CD14-positive monocyte (primary cell): ENCODE measurements at regions not wholly inside any gene's neighbourhood (a gene's known extent, or its start where the extent isn't known, plus 50 kb on each side); places are given as distances from the start of the nearest gene placed in this dataset.

Source experiments
- DNase-seq, 3 donors: peaks; one replicate each; pipeline ENCODE4 v3.0.0-alpha.2; 2011 to 2022
- H2AFZ ChIP-seq: 2 replicates; pipeline ENCODE4 v1.6.0; 2012; ENCODE audit warnings: mild to moderate bottlenecking, low read depth, low read length, inconsistent platforms; ENCODE audit not compliant: insufficient read depth, poor library complexity, severe bottlenecking
- H3K27ac ChIP-seq, 2 donors: 1 replicate in 1 of 2; 2 replicates in 1 of 2; pipeline ENCODE4 v1.5.1; 2012 to 2013; ENCODE audit warnings: low read length in 2 of 2, control low read depth in 1 of 2, inconsistent platforms in 1 of 2, low read depth in 1 of 2, mild to moderate bottlenecking in 1 of 2
- H3K27me3 ChIP-seq, 2 donors: one replicate each; pipeline versions ENCODE4 v1.6.0 to v1.6.1; 2011 to 2013; ENCODE audit warnings: low read length in 2 of 2; ENCODE audit not compliant: control insufficient read depth in 2 of 2, insufficient read depth in 2 of 2
- H3K36me3 ChIP-seq, 2 donors: replicated peaks in 1 of 2; 1 replicate in 1 of 2; 2 replicates in 1 of 2; pipeline versions ENCODE4 v1.5.1 to v1.6.1; 2012 to 2013; ENCODE audit warnings: low read length in 2 of 2, control low read depth in 1 of 2, inconsistent platforms in 1 of 2, mild to moderate bottlenecking in 1 of 2; ENCODE audit not compliant: insufficient read depth in 2 of 2, control insufficient read depth in 1 of 2
- H3K4me1 ChIP-seq, 2 donors: 1 replicate in 1 of 2; 2 replicates in 1 of 2; pipeline versions ENCODE4 v1.5.1 to v1.6.1; 2012 to 2013; ENCODE audit warnings: low read length in 2 of 2, control low read depth in 1 of 2, inconsistent platforms in 1 of 2, mild to moderate bottlenecking in 1 of 2, moderate library complexity in 1 of 2; ENCODE audit not compliant: insufficient read depth in 2 of 2, control insufficient read depth in 1 of 2
- H3K4me2 ChIP-seq: replicated peaks from 2 replicates; pipeline ENCODE3; 2012; ENCODE audit warnings: low read length, moderate library complexity, mild to moderate bottlenecking; ENCODE audit not compliant: poor library complexity, severe bottlenecking; ENCODE audit errors: extremely low read depth
- H3K4me3 ChIP-seq, 3 experiments: fragments of 200-600 bp in 1 of 3; sonication (generic) in 1 of 3; replicated peaks in 1 of 3; 1 replicate in 2 of 3; 2 replicates in 1 of 3; pipeline ENCODE4 v1.5.1; 2011 to 2013; ENCODE audit warnings: low read length in 3 of 3, mild to moderate bottlenecking in 3 of 3, control low read depth in 2 of 3, low read depth in 2 of 3, inconsistent platforms in 1 of 3, moderate library complexity in 1 of 3
- H3K79me2 ChIP-seq: 2 replicates; pipeline ENCODE4 v1.6.0; 2012; ENCODE audit warnings: mild to moderate bottlenecking, control low read depth, inconsistent platforms, low read length, moderate library complexity; ENCODE audit not compliant: insufficient read depth
- H3K9ac ChIP-seq: 2 replicates; pipeline ENCODE4 v1.6.0; 2017; ENCODE audit warnings: low read length, mild to moderate bottlenecking; ENCODE audit not compliant: insufficient read depth, poor library complexity, severe bottlenecking
- H3K9me3 ChIP-seq, 2 donors: replicated peaks in 1 of 2; 1 replicate in 1 of 2; 2 replicates in 1 of 2; pipeline versions ENCODE4 v1.5.1 to v1.6.1; 2012 to 2013; ENCODE audit warnings: low read length in 2 of 2, control low read depth in 1 of 2; ENCODE audit not compliant: control insufficient read depth in 1 of 2, insufficient read depth in 1 of 2
- H4K20me1 ChIP-seq: 2 replicates; pipeline ENCODE4 v1.6.0; 2012; ENCODE audit warnings: mild to moderate bottlenecking, low read length, control low read depth, moderate library complexity; ENCODE audit not compliant: insufficient read depth
- H3K27ac Mint-ChIP-seq, 7 donors: one replicate each; pipeline ENCODE4 v1.8.0; 2020; ENCODE audit warnings: mild to moderate bottlenecking in 7 of 7, mixed read lengths in 7 of 7, moderate library complexity in 6 of 7, inconsistent platforms in 2 of 7
- H3K27me3 Mint-ChIP-seq, 3 donors: one replicate each; pipeline ENCODE4 v1.8.0; 2021 to 2022; ENCODE audit warnings: low read depth in 3 of 3, mild to moderate bottlenecking in 3 of 3, mixed read lengths in 3 of 3, moderate library complexity in 3 of 3, inconsistent platforms in 1 of 3
- H3K36me3 Mint-ChIP-seq, 2 donors: one replicate each; pipeline ENCODE4 v1.8.0; 2020; ENCODE audit warnings: mixed read lengths in 2 of 2, inconsistent platforms in 1 of 2, mild to moderate bottlenecking in 1 of 2
- H3K4me1 Mint-ChIP-seq: one replicate; pipeline ENCODE4 v1.8.0; 2020; ENCODE audit warnings: mild to moderate bottlenecking, mixed read lengths
- H3K4me3 Mint-ChIP-seq, 2 donors: one replicate each; pipeline ENCODE4 v1.8.0; 2020; ENCODE audit warnings: mild to moderate bottlenecking in 2 of 2, mixed read lengths in 2 of 2, moderate library complexity in 1 of 2
- H3K9me3 Mint-ChIP-seq, 7 donors: one replicate each; pipeline ENCODE4 v1.8.0; 2020 to 2022; ENCODE audit warnings: mixed read lengths in 7 of 7, mild to moderate bottlenecking in 6 of 7, moderate library complexity in 6 of 7, inconsistent platforms in 2 of 7
- WGBS: methylation state at CpG from one replicate; pipeline ENCODE4 v1.1.5; 2013; ENCODE audit warnings: missing lambda C conversion rate; ENCODE audit not compliant: insufficient coverage; 5-methylcytosine and 5-hydroxymethylcytosine counted together
- intact Hi-C, 2 donors: fragments of 100-400 bp; cut with micrococcal nuclease; formaldehyde crosslinking; loops; one replicate each; pipeline versions ENCODE4 v1.15.0 to v1.15.1; 2023
- TF ChIP-seq, protein P1 (sequence below): fragments of 200-600 bp; IDR thresholded peaks from one replicate; pipeline ENCODE4 v1.8.0; 2022; ENCODE audit warnings: antibody characterized with exemption, mild to moderate bottlenecking

DNA sequence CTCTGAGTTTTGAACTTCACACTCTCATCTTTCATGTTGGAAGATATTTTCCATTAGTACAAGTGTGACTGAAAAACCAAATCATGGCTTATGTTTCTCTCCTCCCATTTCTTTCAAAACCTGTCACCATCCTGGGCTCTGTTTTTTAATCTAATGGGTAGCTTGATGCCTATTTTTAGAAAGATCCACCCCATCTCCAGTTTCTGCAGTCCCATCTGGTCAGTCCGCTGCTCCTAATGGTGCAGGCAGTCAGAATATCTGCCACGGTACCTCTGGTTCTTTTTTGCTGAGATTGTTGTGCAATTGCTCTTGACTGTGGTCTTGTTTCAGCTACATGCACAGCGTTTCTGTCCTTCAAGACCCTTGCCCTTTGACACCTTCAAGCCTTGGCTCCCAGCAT is 240.9 kb upstream of the CADM2 start:
- no peak overlapping the region for H3K27ac ChIP-seq
- H3K9me3 ChIP-seq, result peaks cover 0 to 3% of the 10 kb centered on the region in 2 donors
- no peak overlapping the region for H3K4me3 ChIP-seq
- no peaks in the 10 kb centered on the region for H3K27me3 ChIP-seq
- peaks cover 0 to 2% (median 0%) of the 10 kb centered on the region in 3 donors for H3K27me3 Mint-ChIP-seq
- peaks cover 5 to 10% (median 8%) of the 10 kb centered on the region in 7 donors for H3K9me3 Mint-ChIP-seq
- intact Hi-C loops, result no loop called here
- no peaks in the 10 kb centered on the region for H3K36me3 Mint-ChIP-seq
- TF ChIP-seq, protein P1, sequence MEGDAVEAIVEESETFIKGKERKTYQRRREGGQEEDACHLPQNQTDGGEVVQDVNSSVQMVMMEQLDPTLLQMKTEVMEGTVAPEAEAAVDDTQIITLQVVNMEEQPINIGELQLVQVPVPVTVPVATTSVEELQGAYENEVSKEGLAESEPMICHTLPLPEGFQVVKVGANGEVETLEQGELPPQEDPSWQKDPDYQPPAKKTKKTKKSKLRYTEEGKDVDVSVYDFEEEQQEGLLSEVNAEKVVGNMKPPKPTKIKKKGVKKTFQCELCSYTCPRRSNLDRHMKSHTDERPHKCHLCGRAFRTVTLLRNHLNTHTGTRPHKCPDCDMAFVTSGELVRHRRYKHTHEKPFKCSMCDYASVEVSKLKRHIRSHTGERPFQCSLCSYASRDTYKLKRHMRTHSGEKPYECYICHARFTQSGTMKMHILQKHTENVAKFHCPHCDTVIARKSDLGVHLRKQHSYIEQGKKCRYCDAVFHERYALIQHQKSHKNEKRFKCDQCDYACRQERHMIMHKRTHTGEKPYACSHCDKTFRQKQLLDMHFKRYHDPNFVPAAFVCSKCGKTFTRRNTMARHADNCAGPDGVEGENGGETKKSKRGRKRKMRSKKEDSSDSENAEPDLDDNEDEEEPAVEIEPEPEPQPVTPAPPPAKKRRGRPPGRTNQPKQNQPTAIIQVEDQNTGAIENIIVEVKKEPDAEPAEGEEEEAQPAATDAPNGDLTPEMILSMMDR, result no peak
- H3K9ac ChIP-seq, result no peak overlapping the region
- DNase-seq, result no peak
- no peak overlapping the region for H3K4me3 Mint-ChIP-seq
- no peaks in the 10 kb centered on the region for H3K79me2 ChIP-seq
- no peaks in the 10 kb centered on the region for H3K36me3 ChIP-seq
- no peak overlapping the region for H3K4me2 ChIP-seq
- H3K4me1 ChIP-seq, result no peaks in the 10 kb centered on the region
- H3K27ac Mint-ChIP-seq, result no peak overlapping the region
- H4K20me1 ChIP-seq, result no peaks in the 10 kb centered on the region
- peaks cover 10% of the 10 kb centered on the region for H3K4me1 Mint-ChIP-seq
- WGBS, result 50% methylated on average over 2 of the region's 3 CpGs
- H2AFZ ChIP-seq, result no peak overlapping the region

DNA sequence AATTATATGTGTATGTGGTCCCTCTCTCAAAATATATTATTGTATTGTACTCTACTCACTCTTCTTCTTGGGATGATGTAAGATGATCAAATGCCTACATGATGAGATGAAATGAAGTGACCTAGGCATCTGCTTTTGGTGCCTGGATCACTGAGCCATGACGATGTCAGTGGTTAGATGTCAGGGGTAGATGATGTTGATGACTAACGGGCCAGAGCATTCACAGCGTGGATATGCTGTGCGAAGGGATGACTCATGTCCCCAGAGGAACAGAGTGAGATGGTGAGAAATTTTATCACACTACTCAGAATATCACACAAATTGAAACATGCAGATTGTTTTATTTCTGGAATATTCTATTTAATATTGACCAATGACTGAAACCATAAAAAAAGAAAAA is 233.9 kb upstream of the CADM2 start:
- Histone ChIP-seq H2AFZ (no peak overlapping the region), H3K9me3 (no peaks in the 10 kb centered on the region), H3K27ac (no peak overlapping the region), H3K4me2 (no peak overlapping the region), H3K79me2 (no peaks in the 10 kb centered on the region), H3K36me3 (no peaks in the 10 kb centered on the region), H3K9ac (no peak overlapping the region), H3K27me3 (no peaks in the 10 kb centered on the region), H3K4me3 (no peak overlapping the region), H4K20me1 (no peaks in the 10 kb centered on the region), H3K4me1 (no peaks in the 10 kb centered on the region)
- TF ChIP-seq, protein P1, result no peak
- intact Hi-C loops, result no loop called here
- Mint-ChIP-seq H3K4me3 (no peak overlapping the region), H3K27me3 (peaks cover 0 to 2% (median 0%) of the 10 kb centered on the region in 3 donors), H3K27ac (no peak overlapping the region), H3K9me3 (peaks cover under 1 to 6% (median 2%) of the 10 kb centered on the region in 7 donors), H3K36me3 (no peaks in the 10 kb centered on the region), H3K4me1 (no peaks in the 10 kb centered on the region)
- WGBS, result no CpG with 5 or more reads among the region's 4 CpGs
- peak; percentile 1 to 48 (median 19) for DNase-seq
